HG03045 (cell line): ENCODE measurements at regions not wholly inside any gene's neighbourhood (a gene's known extent, or its start where the extent isn't known, plus 50 kb on each side); places are given as distances from the start of the nearest gene placed in this dataset.
A peak's percentile ranks its signal among the peaks of the same experiment; 100 is the strongest.
"Not testable (repeated sequence)": the region's sequence is repeated elsewhere in the genome, so short reads cannot be mapped to it uniquely, and the experiment has no call there.

Source experiments
- ATAC-seq: cut with Tn5 transposase; IDR thresholded peaks from one replicate; pipeline ENCODE4 v1.9.1; 2021; ENCODE audit warnings: mild to moderate bottlenecking, moderate library complexity; ENCODE audit not compliant: unreplicated experiment

- ATAC-seq, result no peak
Measured at GRCh38 chr6:96276305-96276704, 245.3 kb upstream of the UFL1 start.

GRCh38 chr6:96276856-96277255 lies 244.8 kb upstream of the UFL1 start:
- no peak for ATAC-seq

- no peak for ATAC-seq
Measured at GRCh38 chr6:96279084-96279483, 242.5 kb upstream of the UFL1 start.

- no peak for ATAC-seq
Measured at GRCh38 chr6:96286503-96286902, 235.1 kb upstream of the UFL1 start.

- ATAC-seq, result no peak
Measured at GRCh38 chr6:96299525-96299924, 222.1 kb upstream of the UFL1 start.

GRCh38 chr6:96301023-96301422 lies 220.6 kb upstream of the UFL1 start:
- no peak for ATAC-seq

- ATAC-seq, result no peak
Measured at GRCh38 chr6:96301781-96302180, 219.8 kb upstream of the UFL1 start.

GRCh38 chr6:96302991-96303390 lies 218.6 kb upstream of the UFL1 start:
- ATAC-seq, result no peak

GRCh38 chr6:96304997-96305396 lies 216.6 kb upstream of the UFL1 start:
- ATAC-seq, result peak; percentile 84

- no peak for ATAC-seq
Measured at GRCh38 chr6:96330884-96331283, 190.7 kb upstream of the UFL1 start.

GRCh38 chr6:96340164-96340563 lies 181.4 kb upstream of the UFL1 start:
- ATAC-seq, result no peak

- no peak for ATAC-seq
Measured at GRCh38 chr6:96345501-96345900, 176.1 kb upstream of the UFL1 start.

GRCh38 chr6:96381246-96381645 lies 140.4 kb upstream of the UFL1 start:
- ATAC-seq, result no peak

- no peak for ATAC-seq
Measured at GRCh38 chr6:96391776-96392360, 129.7 kb upstream of the UFL1 start.

GRCh38 chr6:96394727-96395126 lies 126.9 kb upstream of the UFL1 start:
- ATAC-seq, result no peak

GRCh38 chr6:96410467-96410866 lies 111.1 kb upstream of the UFL1 start:
- no peak for ATAC-seq

GRCh38 chr6:96420294-96420693 lies 101.3 kb upstream of the UFL1 start:
- no peak for ATAC-seq

- no peak for ATAC-seq
Measured at GRCh38 chr6:96433950-96434349, 87.7 kb upstream of the UFL1 start.

- ATAC-seq, result no peak
Measured at GRCh38 chr6:96436398-96436797, 85.2 kb upstream of the UFL1 start.

- not testable (repeated sequence) for ATAC-seq
Measured at GRCh38 chr6:96437228-96437627, 84.4 kb upstream of the UFL1 start.

GRCh38 chr6:96450082-96450769 lies 71.4 kb upstream of the UFL1 start:
- no peak for ATAC-seq

- ATAC-seq, result no peak
Measured at GRCh38 chr6:96450770-96451130, 70.9 kb upstream of the UFL1 start.

GRCh38 chr6:96458771-96459170 lies 62.8 kb upstream of the UFL1 start:
- ATAC-seq, result no peak
